Ramos (cell line): ENCODE measurements at regions not wholly inside any gene's neighbourhood (a gene's known extent, or its start where the extent isn't known, plus 50 kb on each side); places are given as distances from the start of the nearest gene placed in this dataset.

Source experiments
- in situ Hi-C: fragments of 300-500 bp; cut with MboI; formaldehyde crosslinking; loops from one replicate; pipeline ENCODE4 v1.14.3; 2022; ENCODE audit warnings: low sequenced_read_pairs; ENCODE audit not compliant: unreplicated experiment

DNA sequence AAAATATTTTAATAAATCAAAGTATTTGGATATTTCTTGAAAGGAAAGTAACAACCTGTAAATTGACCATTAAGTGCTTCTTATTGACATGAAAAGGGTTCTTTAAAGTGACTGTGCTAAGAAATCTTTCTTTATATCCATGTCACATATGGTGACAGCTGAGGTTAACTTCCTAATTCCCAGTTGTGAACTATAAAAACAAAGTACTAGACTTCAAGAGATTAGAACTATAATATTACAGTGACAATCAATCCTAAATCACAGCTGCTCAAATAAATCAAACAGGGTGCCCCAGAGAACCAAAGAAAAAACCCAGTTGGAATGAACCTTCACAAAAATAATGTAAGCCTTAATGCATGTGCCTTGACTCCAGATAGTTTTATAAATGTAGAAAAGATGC lies 332.6 kb upstream of the PDE4D start:
- in situ Hi-C loops: no loop called here

DNA sequence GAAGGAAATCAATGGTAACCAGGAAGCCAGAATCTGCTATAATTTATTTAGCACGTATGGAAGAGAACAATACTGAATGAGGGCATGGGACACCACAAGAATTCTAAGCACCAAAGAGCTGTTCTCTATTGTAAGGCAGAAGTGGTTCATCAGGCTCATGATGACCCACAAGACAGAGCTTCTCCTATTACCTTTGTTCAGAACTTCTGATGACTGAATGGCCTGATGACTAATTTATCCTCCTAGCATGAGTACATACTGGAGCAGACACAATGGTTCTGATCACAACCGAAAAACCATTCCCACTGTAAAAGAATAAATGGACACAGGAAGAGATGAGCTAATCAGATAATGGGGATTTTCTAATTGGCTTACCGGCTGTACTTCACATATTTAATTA lies 329.8 kb upstream of the PDE4D start:
- in situ Hi-C loops: no loop called here

DNA sequence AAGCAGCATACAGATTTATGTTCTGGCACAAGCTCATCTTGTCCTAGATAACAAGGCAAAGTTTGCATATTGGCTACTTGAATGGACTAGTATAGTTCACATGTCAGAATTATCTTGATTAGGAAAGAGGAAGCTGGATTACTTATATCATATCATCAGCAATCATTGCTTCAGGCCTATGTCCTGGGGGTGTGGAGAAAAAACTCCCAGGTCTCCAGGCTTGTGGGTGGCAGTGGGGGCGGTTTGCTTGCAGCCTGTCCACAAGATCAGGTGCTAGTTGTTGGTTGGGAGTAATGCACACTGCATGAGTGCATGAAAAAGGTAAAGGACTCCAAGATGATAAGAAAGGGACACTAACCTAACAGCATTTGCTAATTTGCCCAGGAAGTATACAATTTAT lies 326.4 kb upstream of the PDE4D start:
- in situ Hi-C loops: no loop called here

DNA sequence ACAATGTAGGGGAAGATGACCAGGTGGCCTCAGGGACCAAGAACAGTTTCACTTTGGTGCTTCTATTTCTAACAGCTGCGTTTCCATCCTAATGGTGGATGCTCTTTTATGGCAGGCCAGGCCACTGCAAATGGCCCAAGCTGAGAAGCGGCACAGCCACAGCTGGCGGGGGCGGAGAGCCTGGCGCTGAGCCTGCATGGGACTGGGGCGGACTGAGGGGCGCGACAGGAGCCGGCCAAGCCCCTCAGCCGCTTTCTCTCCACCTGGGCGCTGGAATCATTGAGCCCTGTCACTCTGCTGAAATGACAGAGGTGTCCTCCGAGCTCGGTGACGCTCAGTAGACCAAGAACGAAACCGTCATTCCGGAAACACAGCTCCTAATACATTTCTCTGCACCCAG lies 317.3 kb upstream of the PDE4D start:
- in situ Hi-C loops: no loop called here

DNA sequence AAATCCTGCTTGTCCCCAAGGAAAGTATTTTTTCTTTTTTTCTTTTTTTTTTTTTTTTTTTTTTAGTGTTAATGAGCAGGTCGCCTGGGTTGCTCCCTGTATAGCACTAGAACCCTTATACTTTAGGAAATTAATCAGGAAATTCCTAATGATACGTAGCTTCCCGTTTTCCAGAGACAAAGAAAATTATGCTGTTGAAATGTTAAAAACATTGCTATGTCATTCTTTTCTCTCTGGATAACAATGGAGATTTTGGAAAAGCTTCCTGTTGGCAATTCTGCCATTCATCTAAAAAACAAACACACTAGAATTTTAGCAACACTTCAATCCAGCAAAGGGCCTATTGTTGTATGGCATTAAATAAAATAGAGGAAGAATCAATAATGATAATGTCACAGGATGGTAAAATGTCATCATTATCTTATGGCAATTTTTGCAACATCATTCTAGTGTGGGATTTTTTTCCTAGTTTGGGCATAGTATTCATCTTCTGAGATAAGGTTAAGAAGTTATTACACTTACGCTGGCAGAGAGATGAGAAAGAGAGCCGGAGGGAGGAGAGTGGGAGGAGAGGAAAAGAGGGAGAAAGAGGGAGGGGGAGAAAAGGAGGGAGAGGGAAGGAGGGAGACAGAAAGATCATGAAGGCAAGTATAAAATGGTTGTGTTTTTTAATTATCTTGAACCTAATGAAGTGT lies 315.8 kb upstream of the PDE4D start:
- in situ Hi-C loops: no loop called here

DNA sequence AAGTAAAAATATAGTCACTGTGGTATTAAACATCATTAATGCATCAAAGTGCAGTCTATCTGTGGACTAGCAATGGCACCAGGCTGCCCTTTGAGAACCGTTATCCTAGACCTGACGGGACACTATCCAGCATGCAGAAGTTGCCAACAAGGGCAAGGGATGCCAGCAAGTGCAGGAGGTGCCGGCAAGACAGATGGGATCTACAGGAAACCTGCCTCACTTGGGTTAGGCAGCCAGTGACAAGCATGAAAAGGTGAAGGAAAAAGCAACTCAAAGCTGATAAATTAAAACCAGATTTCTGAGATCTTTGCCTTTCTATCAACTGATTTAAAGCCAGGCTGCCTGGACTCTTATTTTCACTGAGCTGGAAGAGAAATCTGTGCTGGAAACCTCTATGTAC lies 315.2 kb upstream of the PDE4D start:
- in situ Hi-C loops: no loop called here

DNA sequence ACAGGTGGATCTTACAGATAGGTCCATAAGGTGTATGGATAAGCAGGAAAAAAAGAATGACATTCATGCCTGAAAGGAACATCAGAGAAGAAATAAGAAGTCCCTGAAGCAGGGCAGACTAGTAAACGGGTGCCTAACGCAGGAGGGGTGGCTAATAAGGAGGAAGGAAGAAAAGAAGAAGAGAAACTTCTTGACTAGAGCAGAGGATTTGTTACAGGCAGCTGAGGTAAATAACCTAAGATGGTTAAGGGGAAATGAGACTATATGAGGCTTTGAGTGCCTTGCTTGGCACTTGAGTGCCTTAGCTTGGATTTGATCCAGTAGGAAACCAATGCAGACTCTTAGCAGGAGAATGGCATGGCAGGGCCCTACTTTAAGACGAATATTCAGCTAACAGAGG lies 313.5 kb upstream of the PDE4D start:
- in situ Hi-C loops: no loop called here

DNA sequence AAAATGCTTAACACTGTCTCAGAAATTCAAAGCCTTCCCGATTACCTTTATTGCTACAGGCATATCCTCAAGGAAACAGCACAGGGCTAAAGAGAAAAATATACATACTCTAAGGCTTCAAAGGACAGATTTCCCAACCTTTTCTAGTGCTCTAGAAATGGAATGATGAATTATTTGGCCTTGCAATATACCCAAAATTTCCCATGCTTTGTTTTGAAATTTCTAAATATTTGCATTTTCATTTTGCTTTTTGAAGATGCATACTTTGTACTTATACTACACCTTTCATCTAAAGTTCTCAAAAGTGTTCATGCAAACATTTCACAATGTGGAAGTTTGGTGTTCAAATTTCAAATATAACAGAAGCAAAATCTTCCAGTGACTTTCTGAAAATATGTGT lies 312.7 kb upstream of the PDE4D start:
- in situ Hi-C loops: no loop called here

DNA sequence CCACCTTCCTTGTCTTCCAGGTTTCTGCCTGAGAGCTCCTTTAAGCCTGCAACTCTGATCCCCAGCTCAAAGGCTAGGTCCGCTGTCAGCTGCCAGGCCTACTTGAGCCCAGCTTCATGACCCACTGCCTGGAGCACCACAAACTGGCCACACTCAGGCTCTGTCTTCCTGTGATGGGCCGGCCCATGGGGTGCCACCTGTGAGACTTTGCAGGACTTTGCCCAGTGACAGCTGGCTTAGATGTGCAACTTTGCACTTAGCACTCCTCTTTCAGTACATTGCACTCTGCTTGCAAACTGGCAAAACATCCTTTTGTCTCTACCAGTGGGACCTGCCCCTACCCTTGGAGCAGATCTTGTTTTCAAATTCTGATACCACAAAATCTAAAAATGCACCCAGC lies 311.5 kb upstream of the PDE4D start:
- in situ Hi-C loops: no loop called here

DNA sequence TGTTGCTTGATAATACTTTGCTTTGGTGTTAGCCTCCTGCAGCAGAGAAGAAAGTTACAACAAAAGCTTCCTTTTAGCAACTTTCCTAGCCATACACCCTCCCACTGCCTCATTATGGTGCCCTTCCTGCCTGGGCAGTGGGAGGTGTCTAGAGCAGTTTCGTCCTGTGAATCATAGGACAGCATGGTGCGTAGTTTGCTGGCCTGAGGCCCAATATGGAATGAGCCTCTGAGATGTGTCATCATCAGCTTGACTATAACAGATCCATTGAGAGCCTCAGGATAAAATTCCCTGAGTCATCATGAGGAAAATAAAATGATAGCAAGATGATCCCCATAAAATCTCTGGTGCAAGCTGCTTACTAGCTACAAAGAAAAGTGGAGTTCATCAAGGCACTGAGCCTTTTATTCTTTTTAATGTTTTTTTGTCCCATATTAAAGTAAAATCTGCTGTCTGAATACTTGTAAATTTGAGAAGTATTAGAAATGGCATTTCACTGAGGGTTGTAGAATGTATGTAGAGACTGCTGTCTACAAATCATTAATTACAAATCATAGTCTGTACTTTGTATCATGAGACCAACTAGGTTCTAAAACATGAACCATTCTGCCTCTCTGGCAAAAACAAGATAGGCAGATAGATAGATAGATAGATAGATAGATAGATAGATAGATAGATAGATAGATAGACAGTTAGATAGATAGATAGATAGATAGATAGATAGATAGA lies 303.0 kb upstream of the PDE4D start:
- in situ Hi-C loops: no loop called here

DNA sequence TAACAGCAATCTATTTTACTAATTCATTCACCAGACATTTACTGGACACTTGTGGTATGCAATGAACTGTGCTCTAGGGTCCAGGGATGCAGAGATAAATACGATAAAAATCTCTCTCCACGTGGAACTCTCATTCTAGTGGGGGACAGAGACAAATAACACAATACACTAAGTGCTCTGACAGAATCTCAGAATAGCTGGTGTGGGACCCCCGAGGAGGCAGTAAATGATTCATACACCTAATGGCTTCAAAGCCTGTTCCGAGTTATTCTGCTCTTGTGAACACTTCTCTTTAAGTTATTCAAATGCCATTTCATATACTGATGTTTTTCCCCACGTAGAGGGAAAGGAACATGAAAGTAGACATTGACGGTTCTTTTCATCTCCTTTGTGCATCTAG lies 302.0 kb upstream of the PDE4D start:
- in situ Hi-C loops: no loop called here

DNA sequence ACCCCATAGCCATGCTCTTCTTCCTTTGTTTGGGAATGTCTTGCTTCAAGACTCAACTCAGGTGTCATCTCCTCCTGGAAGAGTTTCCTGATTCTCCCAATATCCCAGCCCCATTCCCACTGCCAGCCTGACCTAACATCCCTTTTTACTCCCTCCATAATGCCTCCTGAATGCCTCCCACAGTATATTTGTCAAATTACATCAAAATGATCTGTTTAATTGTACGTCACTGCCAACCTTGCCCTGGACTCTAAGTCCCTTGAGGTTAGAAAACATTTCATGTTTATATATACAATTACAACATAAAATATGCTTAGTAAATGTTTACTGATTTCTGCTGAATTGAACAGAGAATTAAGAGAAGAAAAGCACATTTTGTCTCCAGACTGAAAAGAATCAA lies 301.6 kb upstream of the PDE4D start:
- in situ Hi-C loops: no loop called here

DNA sequence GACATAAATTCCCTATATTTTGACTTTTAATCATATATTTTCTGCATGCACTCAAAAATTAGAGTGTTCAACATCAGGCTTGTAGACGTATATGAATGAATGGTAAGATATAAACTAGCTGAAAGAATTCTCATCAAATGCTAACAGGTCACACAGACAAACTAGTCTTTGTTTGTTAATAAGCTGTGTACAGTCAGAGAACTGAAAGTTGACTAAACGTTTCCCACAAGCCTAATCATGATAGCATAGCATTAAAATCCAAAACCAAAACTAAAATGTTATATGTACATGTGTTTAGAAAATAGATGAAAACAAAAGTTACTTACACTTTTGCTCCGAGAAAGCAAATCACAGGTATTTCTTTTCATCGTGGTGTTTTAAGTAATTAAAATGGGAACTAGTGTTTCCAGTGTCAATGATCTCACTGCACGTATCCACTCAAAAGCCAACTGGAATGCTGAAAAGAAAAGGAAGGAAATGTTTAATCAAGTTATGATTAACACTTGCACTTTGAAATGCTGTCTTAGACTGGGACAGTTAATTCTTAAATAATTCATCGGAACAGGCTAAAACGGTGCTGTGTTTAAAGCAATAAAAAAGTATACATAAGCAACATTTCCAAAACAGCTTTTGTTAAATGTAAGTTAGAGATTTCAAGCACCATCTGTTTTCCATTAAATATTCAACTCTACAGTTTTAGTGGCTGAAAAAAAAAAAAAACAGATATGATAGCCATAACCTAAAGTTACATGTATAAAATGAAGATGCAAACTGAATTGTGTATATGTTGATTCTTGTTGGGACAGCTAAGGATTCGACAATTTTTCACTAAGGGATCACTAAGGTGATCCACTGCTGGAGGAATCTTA lies 291.9 kb upstream of the PDE4D start:
- in situ Hi-C loops: no loop called here

DNA sequence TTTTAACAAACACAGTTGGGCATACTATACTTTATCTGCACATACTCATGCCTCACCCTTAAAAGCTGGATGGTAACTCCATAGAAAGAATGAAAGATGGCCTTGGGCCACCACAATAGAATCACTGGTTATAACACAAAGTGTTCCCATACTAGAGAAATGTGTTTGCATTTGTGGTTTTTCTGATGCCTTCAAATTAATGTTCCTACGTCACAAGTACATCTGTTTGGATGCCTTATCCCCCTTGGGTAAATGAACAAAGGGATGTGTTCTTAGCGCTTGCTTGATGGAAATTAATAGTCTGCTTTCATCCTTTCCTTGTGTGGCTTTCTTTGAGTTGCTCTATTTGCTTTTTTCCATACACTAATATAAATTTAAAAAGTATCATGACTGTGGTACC lies 291.1 kb upstream of the PDE4D start:
- in situ Hi-C loops: no loop called here

DNA sequence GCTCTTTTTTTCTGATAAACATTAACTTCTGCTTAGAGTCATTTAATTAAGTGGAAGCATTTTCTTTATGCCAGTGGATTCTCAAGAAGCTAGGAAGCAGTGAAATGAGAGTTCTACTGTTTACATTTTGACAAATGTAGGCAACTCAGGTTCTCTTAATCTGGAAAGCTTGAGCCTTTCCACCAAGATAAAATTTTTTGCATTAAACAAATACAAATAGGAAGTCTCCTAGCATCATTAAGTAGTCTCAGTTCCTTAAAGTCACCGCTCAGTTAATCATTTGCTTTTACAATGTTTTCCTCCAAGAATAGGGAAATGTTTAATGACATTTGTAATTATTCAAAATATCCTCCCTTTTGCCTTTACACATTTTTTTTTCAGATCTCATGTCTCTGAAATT lies 290.4 kb upstream of the PDE4D start:
- in situ Hi-C loops: no loop called here

DNA sequence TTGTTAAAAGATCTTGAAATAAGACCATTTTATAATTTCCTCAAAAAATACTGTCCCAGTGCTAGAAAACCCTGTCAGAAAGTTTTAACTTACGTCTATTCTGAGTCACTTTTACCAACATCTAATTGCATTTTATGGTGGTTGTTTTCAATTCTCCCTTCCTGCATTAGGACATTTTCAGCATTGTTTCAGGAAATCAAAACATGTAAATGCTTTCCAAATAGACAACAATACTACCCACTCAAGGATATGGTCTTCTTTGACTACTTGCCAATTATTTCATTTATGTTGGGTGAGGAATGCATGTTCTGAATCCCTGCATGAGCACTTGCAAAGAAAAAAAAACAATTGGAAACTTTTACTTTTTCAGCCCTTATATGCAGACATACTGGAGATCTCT lies 284.6 kb upstream of the PDE4D start:
- in situ Hi-C loops: no loop called here

DNA sequence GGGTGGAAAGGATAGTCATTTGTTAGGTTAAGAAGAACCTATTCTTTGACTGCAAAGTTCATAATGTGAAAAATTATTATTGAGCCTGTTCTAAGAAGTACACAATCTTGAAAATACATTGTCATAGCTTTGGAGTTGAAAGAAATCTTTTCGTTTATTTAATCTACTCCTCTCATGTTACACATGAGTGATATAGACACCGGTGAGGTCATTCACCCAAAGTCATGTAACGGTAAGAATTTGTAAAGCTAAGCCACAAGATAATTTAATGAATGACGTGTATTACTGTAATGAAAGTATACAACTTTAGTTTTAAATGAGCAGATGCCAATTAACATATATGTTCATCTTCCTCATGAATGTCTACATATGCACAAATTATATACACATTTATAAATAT lies 284.1 kb upstream of the PDE4D start:
- in situ Hi-C loops: no loop called here

DNA sequence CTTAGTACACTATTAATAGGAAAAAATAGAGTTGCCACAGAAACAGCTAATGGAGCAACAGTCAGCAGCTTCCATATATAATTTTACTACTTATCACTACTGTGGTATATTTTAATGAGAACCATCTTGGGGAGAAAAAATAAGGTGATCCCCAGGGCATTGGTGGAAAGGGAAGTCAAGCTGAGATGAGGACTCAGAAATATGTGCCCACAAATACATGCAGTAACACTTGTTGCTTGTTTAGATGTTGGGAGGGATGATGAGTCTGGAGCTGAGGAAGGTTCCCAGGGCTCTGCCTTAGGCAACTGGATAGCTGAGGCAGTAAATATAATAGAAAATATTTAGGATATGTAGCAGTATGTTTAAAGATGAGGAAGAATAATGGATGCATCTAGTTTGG lies 280.1 kb upstream of the PDE4D start:
- in situ Hi-C loops: no loop called here

DNA sequence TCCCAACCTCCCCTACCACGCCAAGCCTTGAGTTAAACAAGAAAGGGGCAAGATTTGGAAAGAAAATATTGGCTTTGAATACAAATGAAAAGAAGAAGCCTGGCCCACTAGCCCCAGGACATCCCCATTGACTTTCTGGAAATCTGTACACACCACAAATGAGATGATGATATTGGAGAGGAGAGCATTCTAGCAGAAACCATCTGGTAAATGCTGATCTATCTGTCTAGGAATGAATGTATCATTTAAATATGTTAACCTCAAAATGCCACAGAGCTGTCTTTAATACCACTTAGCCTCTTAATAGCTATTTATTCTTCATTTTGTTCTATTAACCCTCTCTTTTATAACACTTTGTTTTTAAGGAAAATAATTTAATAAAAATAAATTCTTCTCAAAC lies 270.2 kb upstream of the PDE4D start:
- in situ Hi-C loops: no loop called here

DNA sequence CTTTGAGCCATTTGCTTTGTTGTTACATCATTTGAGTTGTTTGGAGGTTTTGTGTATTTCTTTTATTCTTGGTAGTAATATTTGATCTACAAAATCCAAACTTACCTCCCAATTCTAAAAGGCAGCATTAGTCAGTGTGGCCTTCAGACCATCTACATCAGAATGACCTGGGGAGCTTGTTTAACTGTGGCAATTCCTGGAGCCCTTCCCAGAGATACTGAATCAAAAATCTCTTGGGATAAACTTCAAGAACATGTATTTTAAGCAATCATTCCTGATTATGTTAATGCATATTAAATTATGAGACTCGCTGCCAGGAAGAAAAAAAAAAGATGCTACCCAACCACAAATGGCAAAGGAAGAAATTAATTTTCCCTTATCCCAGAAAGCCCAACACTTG lies 268.9 kb upstream of the PDE4D start:
- in situ Hi-C loops: no loop called here

DNA sequence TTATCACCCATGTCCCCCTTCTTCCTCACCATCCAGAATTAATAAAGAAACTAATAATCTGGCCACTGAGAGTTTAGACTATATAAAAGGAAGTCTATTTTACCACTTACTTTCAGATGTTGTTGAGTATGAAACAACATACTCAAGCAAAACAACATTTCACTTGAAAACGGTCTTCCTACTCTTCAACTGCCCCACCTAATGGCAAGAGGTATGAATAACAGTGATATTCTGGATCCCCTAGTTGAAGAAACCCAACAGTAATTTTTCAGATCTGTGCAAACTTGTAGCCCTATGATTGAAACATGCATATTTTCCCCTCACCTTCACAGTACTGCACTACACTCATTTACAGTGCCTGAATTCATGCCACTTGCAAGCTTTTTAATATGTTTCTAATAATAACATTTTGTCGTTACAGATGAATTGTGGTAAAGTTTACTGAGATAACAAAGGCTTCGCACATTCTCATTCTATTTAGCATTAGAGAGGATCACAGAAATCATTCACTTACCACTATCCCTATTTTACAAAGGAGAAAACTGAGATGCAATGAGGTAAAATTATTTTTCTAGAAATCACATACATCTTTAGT lies 267.9 kb upstream of the PDE4D start:
- in situ Hi-C loops: no loop called here
